ENCODE measurements at regions not wholly inside any gene's neighbourhood (a gene's known extent, or its start where the extent isn't known, plus 50 kb on each side); places are given as distances from the start of the nearest gene placed in this dataset.

DNA sequence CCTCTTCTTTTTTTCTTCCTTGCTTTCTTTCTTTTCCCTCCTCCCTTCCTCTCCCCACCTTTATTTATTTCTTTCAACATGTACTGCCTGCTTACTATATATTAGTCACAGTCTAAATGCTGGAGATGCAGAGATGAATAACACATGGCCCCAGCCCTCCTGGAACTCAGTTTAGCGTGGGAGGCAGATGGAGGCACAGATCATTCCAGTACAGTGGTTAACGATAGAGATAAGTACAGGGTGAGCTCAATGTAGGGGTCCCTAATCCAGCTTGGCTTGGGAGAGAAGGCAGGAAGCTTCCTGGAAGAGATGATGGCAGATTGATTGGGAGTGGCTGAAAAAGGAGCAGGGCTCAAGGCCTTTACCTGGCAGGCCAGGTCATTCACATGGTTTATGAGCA is 55.6 kb upstream of the PPP2R5A start:
- no peak for TF ChIP-seq EP300 (IDR thresholded peaks at IDR 0.05; ENCODE audit: borderline replicate concordance)
- no peak for TF ChIP-seq RAD21 (IDR thresholded peaks at IDR 0.05; ENCODE audit: low read depth)
- no peak for TF ChIP-seq CEBPB (IDR thresholded peaks at IDR 0.05)
- TF ChIP-seq, protein P1, sequence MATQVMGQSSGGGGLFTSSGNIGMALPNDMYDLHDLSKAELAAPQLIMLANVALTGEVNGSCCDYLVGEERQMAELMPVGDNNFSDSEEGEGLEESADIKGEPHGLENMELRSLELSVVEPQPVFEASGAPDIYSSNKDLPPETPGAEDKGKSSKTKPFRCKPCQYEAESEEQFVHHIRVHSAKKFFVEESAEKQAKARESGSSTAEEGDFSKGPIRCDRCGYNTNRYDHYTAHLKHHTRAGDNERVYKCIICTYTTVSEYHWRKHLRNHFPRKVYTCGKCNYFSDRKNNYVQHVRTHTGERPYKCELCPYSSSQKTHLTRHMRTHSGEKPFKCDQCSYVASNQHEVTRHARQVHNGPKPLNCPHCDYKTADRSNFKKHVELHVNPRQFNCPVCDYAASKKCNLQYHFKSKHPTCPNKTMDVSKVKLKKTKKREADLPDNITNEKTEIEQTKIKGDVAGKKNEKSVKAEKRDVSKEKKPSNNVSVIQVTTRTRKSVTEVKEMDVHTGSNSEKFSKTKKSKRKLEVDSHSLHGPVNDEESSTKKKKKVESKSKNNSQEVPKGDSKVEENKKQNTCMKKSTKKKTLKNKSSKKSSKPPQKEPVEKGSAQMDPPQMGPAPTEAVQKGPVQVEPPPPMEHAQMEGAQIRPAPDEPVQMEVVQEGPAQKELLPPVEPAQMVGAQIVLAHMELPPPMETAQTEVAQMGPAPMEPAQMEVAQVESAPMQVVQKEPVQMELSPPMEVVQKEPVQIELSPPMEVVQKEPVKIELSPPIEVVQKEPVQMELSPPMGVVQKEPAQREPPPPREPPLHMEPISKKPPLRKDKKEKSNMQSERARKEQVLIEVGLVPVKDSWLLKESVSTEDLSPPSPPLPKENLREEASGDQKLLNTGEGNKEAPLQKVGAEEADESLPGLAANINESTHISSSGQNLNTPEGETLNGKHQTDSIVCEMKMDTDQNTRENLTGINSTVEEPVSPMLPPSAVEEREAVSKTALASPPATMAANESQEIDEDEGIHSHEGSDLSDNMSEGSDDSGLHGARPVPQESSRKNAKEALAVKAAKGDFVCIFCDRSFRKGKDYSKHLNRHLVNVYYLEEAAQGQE (IDR thresholded peaks at IDR 0.05; ENCODE audit: low read depth), result no peak
